Breast epithelium (tissue), 4 donors: ENCODE measurements at regions not wholly inside any gene's neighbourhood (a gene's known extent, or its start where the extent isn't known, plus 50 kb on each side); places are given as distances from the start of the nearest gene placed in this dataset.

ENCODE experiments used
- DNase-seq, 2 donors: peaks; one replicate each; pipeline ENCODE4 v3.0.0-alpha.2; 2019; ENCODE audit warnings: low spot score in 2 of 2
- H3K27ac ChIP-seq, 2 donors: fragments of 200-600 bp; sonication (generic) in 1 of 2; one replicate each; pipeline ENCODE4 v1.5.1; 2016 to 2019; ENCODE audit warnings: mild to moderate bottlenecking in 1 of 2
- H3K27me3 ChIP-seq, 2 donors: fragments of 200-600 bp; sonication (generic) in 1 of 2; one replicate each; pipeline versions ENCODE4 v1.5.1 to v1.6.0; 2017 to 2019; ENCODE audit warnings: control low read depth in 1 of 2, mild to moderate bottlenecking in 1 of 2
- H3K36me3 ChIP-seq: fragments of 200-600 bp; one replicate; pipeline ENCODE4 v1.5.1; 2019
- H3K4me1 ChIP-seq, 2 donors: fragments of 200-600 bp; sonication (generic); one replicate each; pipeline ENCODE4 v1.5.1; 2016 to 2019; ENCODE audit warnings: control low read depth in 1 of 2
- H3K4me3 ChIP-seq, 3 donors: fragments of 200-600 bp; sonication (generic); 1 replicate in 2 of 3; 2 replicates in 1 of 3; pipeline ENCODE4 v1.5.1; 2016 to 2019; ENCODE audit warnings: mild to moderate bottlenecking in 3 of 3, moderate library complexity in 2 of 3
- H3K9me3 ChIP-seq, 2 donors: fragments of 200-600 bp; sonication (generic) in 1 of 2; one replicate each; pipeline ENCODE4 v1.5.1; 2016 to 2019; ENCODE audit warnings: control low read depth in 1 of 2
- POLR2A ChIP-seq: fragments of 450-650 bp; IDR thresholded peaks from one replicate; pipeline ENCODE4 v1.6.1; 2016; ENCODE audit warnings: antibody characterized with exemption, mild to moderate bottlenecking, moderate library complexity
- POLR2AphosphoS5 ChIP-seq, 3 donors: sonication (generic); formaldehyde crosslinking; IDR thresholded peaks; one replicate each; pipeline ENCODE4 v1.6.1; 2017; ENCODE audit warnings: antibody characterized with exemption in 3 of 3
- intact Hi-C: fragments of 100-400 bp; cut with DNase I; formaldehyde crosslinking; loops from one replicate; pipeline ENCODE4 v1.15.1; 2023; ENCODE audit warnings: low total_unique reads
- TF ChIP-seq, protein P1 (sequence below), 3 donors: fragments of 450-650 bp; IDR thresholded peaks; one replicate each; pipeline ENCODE4 v1.5.1; 2016 to 2017; ENCODE audit warnings: antibody characterized with exemption in 3 of 3, mild to moderate bottlenecking in 3 of 3, moderate library complexity in 3 of 3

DNA sequence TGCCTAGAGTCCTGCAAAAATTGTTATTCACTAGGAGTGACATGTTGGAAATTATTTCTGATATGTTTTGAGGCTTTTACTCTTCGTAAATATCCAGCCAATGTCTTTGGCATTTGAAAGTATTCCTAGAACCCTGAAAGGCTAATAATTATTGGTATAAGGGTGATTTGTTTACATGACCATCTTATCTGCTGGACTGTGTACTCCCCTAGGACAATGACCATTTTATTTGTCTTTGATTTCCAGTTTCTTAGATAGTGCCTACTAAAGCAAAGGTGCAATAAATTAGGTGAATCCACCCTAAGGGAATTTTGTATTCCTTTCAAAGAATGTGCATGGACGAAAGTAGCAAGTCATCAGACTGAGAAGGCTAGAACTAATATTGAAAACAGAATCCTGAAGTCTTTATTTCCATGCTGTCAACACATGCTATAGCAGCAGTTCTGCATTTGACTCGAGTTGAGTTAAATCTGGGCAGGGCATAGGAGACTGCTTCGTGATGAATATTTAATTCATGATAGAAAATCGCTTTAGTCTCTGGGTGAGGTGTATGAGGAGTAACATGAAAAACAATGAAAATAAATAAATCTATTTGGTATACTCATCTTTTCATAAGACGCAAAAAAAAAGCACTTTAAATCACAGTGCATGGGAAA, 235.7 kb downstream of the GPD2 start:
- H3K4me1 ChIP-seq: no peaks in the 10 kb centered on the region
- intact Hi-C loops: no loop called here
- no peaks in the 10 kb centered on the region for H3K27me3 ChIP-seq
- no peaks in the 10 kb centered on the region for H3K9me3 ChIP-seq
- H3K4me3 ChIP-seq: no peak overlapping the region
- H3K27ac ChIP-seq: no peak overlapping the region
- H3K36me3 ChIP-seq: no peaks in the 10 kb centered on the region
- no peak for DNase-seq
- no peak for TF ChIP-seq POLR2AphosphoS5 (IDR thresholded peaks at IDR 0.05)
- TF ChIP-seq, protein P1, sequence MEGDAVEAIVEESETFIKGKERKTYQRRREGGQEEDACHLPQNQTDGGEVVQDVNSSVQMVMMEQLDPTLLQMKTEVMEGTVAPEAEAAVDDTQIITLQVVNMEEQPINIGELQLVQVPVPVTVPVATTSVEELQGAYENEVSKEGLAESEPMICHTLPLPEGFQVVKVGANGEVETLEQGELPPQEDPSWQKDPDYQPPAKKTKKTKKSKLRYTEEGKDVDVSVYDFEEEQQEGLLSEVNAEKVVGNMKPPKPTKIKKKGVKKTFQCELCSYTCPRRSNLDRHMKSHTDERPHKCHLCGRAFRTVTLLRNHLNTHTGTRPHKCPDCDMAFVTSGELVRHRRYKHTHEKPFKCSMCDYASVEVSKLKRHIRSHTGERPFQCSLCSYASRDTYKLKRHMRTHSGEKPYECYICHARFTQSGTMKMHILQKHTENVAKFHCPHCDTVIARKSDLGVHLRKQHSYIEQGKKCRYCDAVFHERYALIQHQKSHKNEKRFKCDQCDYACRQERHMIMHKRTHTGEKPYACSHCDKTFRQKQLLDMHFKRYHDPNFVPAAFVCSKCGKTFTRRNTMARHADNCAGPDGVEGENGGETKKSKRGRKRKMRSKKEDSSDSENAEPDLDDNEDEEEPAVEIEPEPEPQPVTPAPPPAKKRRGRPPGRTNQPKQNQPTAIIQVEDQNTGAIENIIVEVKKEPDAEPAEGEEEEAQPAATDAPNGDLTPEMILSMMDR (IDR thresholded peaks at IDR 0.05): no peak
- TF ChIP-seq POLR2A: no peak

DNA sequence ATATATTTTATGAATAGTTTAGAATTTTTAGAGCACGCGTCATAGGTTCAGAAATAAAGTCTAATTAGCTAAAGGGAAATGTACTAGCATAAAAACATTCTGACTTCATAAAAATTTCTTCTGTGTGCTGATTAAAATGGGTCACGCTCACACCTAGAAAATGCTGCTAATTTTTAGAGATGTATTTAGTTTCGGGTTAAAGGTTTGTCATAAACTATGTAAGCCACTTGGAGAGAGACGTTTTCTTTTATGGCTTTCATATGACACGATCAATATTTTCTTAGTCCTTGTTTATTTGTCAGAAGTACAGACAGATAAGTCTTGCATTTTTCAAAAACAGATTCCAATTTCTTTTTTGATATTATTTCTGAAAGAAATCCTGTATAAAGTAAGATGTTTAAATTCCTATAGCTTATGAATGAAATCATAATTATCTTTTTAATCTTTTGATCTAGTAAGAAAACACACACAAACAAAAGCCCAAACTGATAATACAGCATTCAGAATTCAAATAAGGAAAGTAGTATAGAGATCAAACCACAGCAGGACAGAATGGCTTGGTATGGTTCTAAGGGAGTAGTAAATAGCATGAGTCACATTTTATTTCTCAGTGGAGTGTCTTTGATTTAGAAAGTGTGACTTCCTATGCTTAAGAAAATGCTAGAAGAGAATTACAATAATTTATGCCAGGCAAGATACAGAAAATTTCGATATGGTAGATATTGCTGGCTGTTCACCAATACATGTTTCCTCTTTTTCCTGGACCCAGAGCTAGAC, 236.6 kb downstream of the GPD2 start:
- H3K9me3 ChIP-seq: no peaks in the 10 kb centered on the region
- no peaks in the 10 kb centered on the region for H3K4me1 ChIP-seq
- H3K27ac ChIP-seq: no peak overlapping the region
- H3K36me3 ChIP-seq: no peaks in the 10 kb centered on the region
- TF ChIP-seq, protein P1 (IDR thresholded peaks at IDR 0.05): no peak
- TF ChIP-seq POLR2AphosphoS5 (IDR thresholded peaks at IDR 0.05) (no peak), POLR2A (no peak)
- no peak for DNase-seq
- no peaks in the 10 kb centered on the region for H3K27me3 ChIP-seq
- no peak overlapping the region for H3K4me3 ChIP-seq
- intact Hi-C loops: no loop called here

DNA sequence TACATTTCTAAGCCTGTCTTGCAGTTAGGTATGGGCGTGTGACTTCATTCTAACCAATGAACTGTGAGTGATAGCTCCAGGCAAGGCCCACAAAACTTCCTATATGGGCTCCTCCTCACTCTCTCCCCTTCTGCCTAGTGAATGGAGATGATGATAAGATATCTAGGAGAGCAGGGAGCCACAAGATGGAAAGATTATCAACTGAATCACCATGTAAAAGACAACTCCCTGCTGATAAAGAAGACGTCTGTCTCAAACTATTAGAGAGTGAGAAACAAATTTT, 237.1 kb downstream of the GPD2 start:
- H3K9me3 ChIP-seq: no peaks in the 10 kb centered on the region
- no peak for TF ChIP-seq POLR2A
- TF ChIP-seq, protein P1 (IDR thresholded peaks at IDR 0.05): no peak
- TF ChIP-seq POLR2AphosphoS5 (IDR thresholded peaks at IDR 0.05): no peak
- intact Hi-C loops: no loop called here
- H3K27ac ChIP-seq: no peak overlapping the region
- H3K36me3 ChIP-seq: no peaks in the 10 kb centered on the region
- no peak for DNase-seq
- no peaks in the 10 kb centered on the region for H3K4me1 ChIP-seq
- no peaks in the 10 kb centered on the region for H3K27me3 ChIP-seq
- H3K4me3 ChIP-seq: no peak overlapping the region

DNA sequence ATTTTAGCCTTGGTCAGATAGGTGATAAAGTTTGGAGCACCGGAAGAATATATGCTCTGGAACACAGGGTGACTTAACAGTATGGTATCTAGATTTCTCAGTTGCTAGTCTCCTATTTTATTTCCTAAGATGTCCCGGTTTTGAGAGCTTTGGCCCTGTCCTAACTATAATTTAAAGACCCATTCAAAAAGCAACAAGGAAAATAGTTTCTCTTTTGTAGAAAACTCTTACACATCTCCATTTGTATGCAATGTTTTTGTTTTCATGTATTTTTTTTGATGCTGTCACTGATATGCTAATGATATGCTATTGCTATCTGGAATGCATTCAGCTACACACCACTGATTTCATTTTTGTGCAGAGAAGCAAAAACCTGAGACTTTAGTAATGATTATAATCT, 237.8 kb downstream of the GPD2 start:
- no peak for DNase-seq
- Histone ChIP-seq H3K4me1 (no peaks in the 10 kb centered on the region), H3K9me3 (no peaks in the 10 kb centered on the region), H3K36me3 (no peaks in the 10 kb centered on the region), H3K27me3 (no peaks in the 10 kb centered on the region), H3K4me3 (no peak overlapping the region), H3K27ac (no peak overlapping the region)
- TF ChIP-seq POLR2AphosphoS5 (IDR thresholded peaks at IDR 0.05) (no peak), POLR2A (no peak)
- intact Hi-C loops: no loop called here

DNA sequence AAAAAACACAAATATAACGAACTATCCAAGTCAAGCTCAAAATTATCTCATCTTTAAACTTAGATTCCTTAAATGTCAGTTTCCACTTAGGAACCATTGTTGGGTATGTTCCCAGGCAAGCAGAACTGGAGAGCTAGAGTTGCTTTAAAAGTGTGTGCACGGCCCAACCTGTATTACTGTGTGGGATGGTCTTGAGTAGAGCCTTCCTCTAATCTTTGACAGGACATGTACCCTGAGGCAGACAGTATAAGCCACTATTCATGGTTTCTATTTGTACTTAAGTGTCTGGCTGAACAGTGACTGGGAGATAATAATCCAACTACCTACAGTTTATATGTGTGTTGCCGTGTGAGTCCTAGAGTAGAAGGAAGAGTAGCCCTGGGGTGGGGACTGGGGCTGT, 239.7 kb downstream of the GPD2 start:
- intact Hi-C loops: no loop called here
- TF ChIP-seq POLR2AphosphoS5 (IDR thresholded peaks at IDR 0.05): no peak
- TF ChIP-seq, protein P1 (IDR thresholded peaks at IDR 0.05): no peak
- no peak for TF ChIP-seq POLR2A
- Histone ChIP-seq H3K36me3 (no peaks in the 10 kb centered on the region), H3K4me3 (no peak overlapping the region), H3K9me3 (no peaks in the 10 kb centered on the region), H3K27ac (no peak overlapping the region), H3K4me1 (no peaks in the 10 kb centered on the region), H3K27me3 (no peaks in the 10 kb centered on the region)
- no peak for DNase-seq
